Caco-2 (cell line): ENCODE measurements at regions not wholly inside any gene's neighbourhood (a gene's known extent, or its start where the extent isn't known, plus 50 kb on each side); places are given as distances from the start of the nearest gene placed in this dataset.

Source experiments
- BruUV-seq: library from RNA; stranded (reverse); fragments of 400-500 nt; replicated peaks from 2 replicates; lab custom pipeline; 2021; lab: Mats Ljungman, UMichigan
- CTCF ChIA-PET: fragments of 300-600 bp; sonication (Branson Sonifier 250); formaldehyde crosslinking; loops from one replicate; lab custom pipeline; 2022; ENCODE audit warnings: antibody characterized with exemption; lab: Charles Lee
- POLR2A ChIA-PET: fragments of 300-600 bp; sonication (Branson Sonifier 250); formaldehyde crosslinking; loops from one replicate; lab custom pipeline; 2022; ENCODE audit warnings: antibody characterized with exemption; lab: Charles Lee
- DNase-seq, 2 experiments: peaks; one replicate each; pipeline versions ENCODE4 v3.0.0 to v3.0.0-alpha.2; 2020 to 2022
- H3K27me3 ChIP-seq: replicated peaks from 2 replicates; pipeline ENCODE4 v1.6.0; 2011; ENCODE audit warnings: low read length; ENCODE audit not compliant: control insufficient read depth, insufficient read depth
- H3K36me3 ChIP-seq: 2 replicates; pipeline ENCODE4 v1.5.1; 2011; ENCODE audit warnings: low read length; ENCODE audit not compliant: control insufficient read depth, insufficient read depth
- H3K4me1 ChIP-seq: fragments of 250-450 bp; sonication (Bioruptor Pico); 2 replicates; pipeline ENCODE4 v1.5.1; 2020; ENCODE audit warnings: mild to moderate bottlenecking
- H3K4me3 ChIP-seq: 2 replicates; pipeline ENCODE4 v1.5.1; 2011; ENCODE audit warnings: low read depth, mild to moderate bottlenecking, control low read depth, low read length
- H3K9me3 ChIP-seq: fragments of 250-450 bp; sonication (Bioruptor Pico); 2 replicates; pipeline ENCODE4 v1.5.1; 2020; ENCODE audit warnings: mild to moderate bottlenecking, moderate library complexity
- H3K27ac Mint-ChIP-seq: one replicate; pipeline ENCODE4 v1.8.0; 2022; ENCODE audit warnings: mixed read lengths; ENCODE audit not compliant: unreplicated experiment
- H3K27me3 Mint-ChIP-seq: one replicate; pipeline ENCODE4 v1.8.0; 2022; ENCODE audit warnings: mixed read lengths; ENCODE audit not compliant: insufficient read depth, unreplicated experiment
- H3K36me3 Mint-ChIP-seq: one replicate; pipeline ENCODE4 v1.8.0; 2022; ENCODE audit warnings: mild to moderate bottlenecking, mixed read lengths; ENCODE audit not compliant: insufficient read depth, unreplicated experiment
- H3K4me1 Mint-ChIP-seq: one replicate; pipeline ENCODE4 v1.8.0; 2022; ENCODE audit warnings: low read depth, mixed read lengths; ENCODE audit not compliant: unreplicated experiment
- H3K4me3 Mint-ChIP-seq: one replicate; pipeline ENCODE4 v1.8.0; 2022; ENCODE audit warnings: mild to moderate bottlenecking, moderate library complexity, mixed read lengths; ENCODE audit not compliant: unreplicated experiment
- H3K9me3 Mint-ChIP-seq: one replicate; pipeline ENCODE4 v1.8.0; 2022; ENCODE audit warnings: mixed read lengths; ENCODE audit not compliant: unreplicated experiment
- intact Hi-C: fragments of 100-400 bp; cut with micrococcal nuclease; formaldehyde crosslinking; loops from one replicate; pipeline ENCODE4 v1.10.0; 2022; ENCODE audit not compliant: unreplicated experiment
- TF ChIP-seq, protein P1 (sequence below), 2 experiments: fragments of 200-600 bp in 1 of 2; IDR thresholded peaks; 1 replicate in 1 of 2; 2 replicates in 1 of 2; pipeline versions ENCODE4 v1.5.1 to v1.8.0; 2011 to 2022; ENCODE audit warnings: antibody characterized with exemption in 1 of 2, control low read depth in 1 of 2, inconsistent platforms in 1 of 2, low read depth in 1 of 2, low read length in 1 of 2, mild to moderate bottlenecking in 1 of 2, moderate library complexity in 1 of 2; ENCODE audit not compliant: insufficient read depth in 1 of 2, severe bottlenecking in 1 of 2, unreplicated experiment in 1 of 2

GRCh38 chr6:119643876-119644275 lies 294.3 kb upstream of the MAN1A1 start:
- H3K9me3 ChIP-seq, result no peaks in the 10 kb centered on the region
- ChIA-PET POLR2A (no interaction called here), CTCF (no interaction called here)
- intact Hi-C loops, result no loop called here
- H3K4me3 Mint-ChIP-seq, result no peak overlapping the region
- no peaks in the 10 kb centered on the region for H3K9me3 Mint-ChIP-seq
- no peaks in the 10 kb centered on the region for H3K4me1 ChIP-seq
- no peak for DNase-seq
- BruUV-seq, result no TSS peak
- H3K4me1 Mint-ChIP-seq, result no peaks in the 10 kb centered on the region
- no peak overlapping the region for H3K27ac Mint-ChIP-seq
- H3K36me3 Mint-ChIP-seq, result no peaks in the 10 kb centered on the region
- peaks cover 14% of the 10 kb centered on the region for H3K27me3 Mint-ChIP-seq
- H3K4me3 ChIP-seq, result no peak overlapping the region
- no peaks in the 10 kb centered on the region for H3K36me3 ChIP-seq
- TF ChIP-seq, protein P1, sequence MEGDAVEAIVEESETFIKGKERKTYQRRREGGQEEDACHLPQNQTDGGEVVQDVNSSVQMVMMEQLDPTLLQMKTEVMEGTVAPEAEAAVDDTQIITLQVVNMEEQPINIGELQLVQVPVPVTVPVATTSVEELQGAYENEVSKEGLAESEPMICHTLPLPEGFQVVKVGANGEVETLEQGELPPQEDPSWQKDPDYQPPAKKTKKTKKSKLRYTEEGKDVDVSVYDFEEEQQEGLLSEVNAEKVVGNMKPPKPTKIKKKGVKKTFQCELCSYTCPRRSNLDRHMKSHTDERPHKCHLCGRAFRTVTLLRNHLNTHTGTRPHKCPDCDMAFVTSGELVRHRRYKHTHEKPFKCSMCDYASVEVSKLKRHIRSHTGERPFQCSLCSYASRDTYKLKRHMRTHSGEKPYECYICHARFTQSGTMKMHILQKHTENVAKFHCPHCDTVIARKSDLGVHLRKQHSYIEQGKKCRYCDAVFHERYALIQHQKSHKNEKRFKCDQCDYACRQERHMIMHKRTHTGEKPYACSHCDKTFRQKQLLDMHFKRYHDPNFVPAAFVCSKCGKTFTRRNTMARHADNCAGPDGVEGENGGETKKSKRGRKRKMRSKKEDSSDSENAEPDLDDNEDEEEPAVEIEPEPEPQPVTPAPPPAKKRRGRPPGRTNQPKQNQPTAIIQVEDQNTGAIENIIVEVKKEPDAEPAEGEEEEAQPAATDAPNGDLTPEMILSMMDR (IDR thresholded peaks at IDR 0.05; ENCODE audit: insufficient read depth in 1 of 2, low read depth in 1 of 2, low read length in 1 of 2, severe bottlenecking in 1 of 2, unreplicated experiment in 1 of 2), result no peak
- no peaks in the 10 kb centered on the region for H3K27me3 ChIP-seq

DNA sequence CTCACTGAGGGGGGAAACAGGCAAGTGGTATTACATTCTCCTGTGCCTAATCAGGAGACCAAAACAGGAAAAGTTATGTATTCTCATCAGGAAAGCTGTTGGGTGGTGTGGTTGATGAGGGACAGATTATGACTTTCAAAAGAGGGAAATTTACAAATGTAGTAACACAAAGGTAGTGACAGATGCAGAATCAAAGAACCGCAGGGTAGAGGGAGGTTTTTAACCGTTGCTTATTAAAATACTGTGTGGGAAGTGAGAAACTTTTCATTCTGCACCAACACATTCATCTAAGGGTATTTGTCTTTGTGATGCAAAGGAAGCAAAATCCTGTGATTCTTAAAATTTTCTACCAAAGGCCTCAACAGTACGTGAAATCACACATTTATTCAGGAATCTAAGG lies 288.2 kb upstream of the MAN1A1 start:
- ChIA-PET POLR2A (no interaction called here), CTCF (no interaction called here)
- Histone ChIP-seq H3K4me1 (no peaks in the 10 kb centered on the region), H3K4me3 (no peak overlapping the region), H3K27me3 (no peaks in the 10 kb centered on the region), H3K36me3 (no peaks in the 10 kb centered on the region), H3K9me3 (no peaks in the 10 kb centered on the region)
- H3K4me3 Mint-ChIP-seq, result no peak overlapping the region
- intact Hi-C loops, result no loop called here
- no TSS peak for BruUV-seq
- H3K9me3 Mint-ChIP-seq, result no peaks in the 10 kb centered on the region
- no peaks in the 10 kb centered on the region for H3K4me1 Mint-ChIP-seq
- H3K27ac Mint-ChIP-seq, result no peak overlapping the region
- H3K36me3 Mint-ChIP-seq, result no peaks in the 10 kb centered on the region
- no peak for DNase-seq
- TF ChIP-seq, protein P1 (IDR thresholded peaks at IDR 0.05; ENCODE audit: insufficient read depth in 1 of 2, low read depth in 1 of 2, low read length in 1 of 2, severe bottlenecking in 1 of 2, unreplicated experiment in 1 of 2), result no peak
- H3K27me3 Mint-ChIP-seq, result peaks cover 1% of the 10 kb centered on the region

- Histone ChIP-seq H3K4me1 (no peaks in the 10 kb centered on the region), H3K9me3 (no peaks in the 10 kb centered on the region), H3K4me3 (no peak overlapping the region), H3K36me3 (no peaks in the 10 kb centered on the region), H3K27me3 (no peaks in the 10 kb centered on the region)
- H3K27me3 Mint-ChIP-seq, result no peaks in the 10 kb centered on the region
- no peaks in the 10 kb centered on the region for H3K36me3 Mint-ChIP-seq
- H3K9me3 Mint-ChIP-seq, result no peaks in the 10 kb centered on the region
- POLR2A ChIA-PET, result no interaction called here
- no peak overlapping the region for H3K27ac Mint-ChIP-seq
- DNase-seq, result no peak
- CTCF ChIA-PET, result no interaction called here
- TF ChIP-seq, protein P1 (IDR thresholded peaks at IDR 0.05; ENCODE audit: insufficient read depth in 1 of 2, low read depth in 1 of 2, low read length in 1 of 2, severe bottlenecking in 1 of 2, unreplicated experiment in 1 of 2), result no peak
- no TSS peak for BruUV-seq
- intact Hi-C loops, result no loop called here
- no peaks in the 10 kb centered on the region for H3K4me1 Mint-ChIP-seq
- H3K4me3 Mint-ChIP-seq, result no peak overlapping the region
Observed at GRCh38 chr6:119636060-119636459, 286.5 kb upstream of the MAN1A1 start.
